ENCODE measurements at regions not wholly inside any gene's neighbourhood (a gene's known extent, or its start where the extent isn't known, plus 50 kb on each side); places are given as distances from the start of the nearest gene placed in this dataset.
A peak's percentile ranks its signal among the peaks of the same experiment; 100 is the strongest.
"Not testable (repeated sequence)": the region's sequence is repeated elsewhere in the genome, so short reads cannot be mapped to it uniquely, and the experiment has no call there.

DNA sequence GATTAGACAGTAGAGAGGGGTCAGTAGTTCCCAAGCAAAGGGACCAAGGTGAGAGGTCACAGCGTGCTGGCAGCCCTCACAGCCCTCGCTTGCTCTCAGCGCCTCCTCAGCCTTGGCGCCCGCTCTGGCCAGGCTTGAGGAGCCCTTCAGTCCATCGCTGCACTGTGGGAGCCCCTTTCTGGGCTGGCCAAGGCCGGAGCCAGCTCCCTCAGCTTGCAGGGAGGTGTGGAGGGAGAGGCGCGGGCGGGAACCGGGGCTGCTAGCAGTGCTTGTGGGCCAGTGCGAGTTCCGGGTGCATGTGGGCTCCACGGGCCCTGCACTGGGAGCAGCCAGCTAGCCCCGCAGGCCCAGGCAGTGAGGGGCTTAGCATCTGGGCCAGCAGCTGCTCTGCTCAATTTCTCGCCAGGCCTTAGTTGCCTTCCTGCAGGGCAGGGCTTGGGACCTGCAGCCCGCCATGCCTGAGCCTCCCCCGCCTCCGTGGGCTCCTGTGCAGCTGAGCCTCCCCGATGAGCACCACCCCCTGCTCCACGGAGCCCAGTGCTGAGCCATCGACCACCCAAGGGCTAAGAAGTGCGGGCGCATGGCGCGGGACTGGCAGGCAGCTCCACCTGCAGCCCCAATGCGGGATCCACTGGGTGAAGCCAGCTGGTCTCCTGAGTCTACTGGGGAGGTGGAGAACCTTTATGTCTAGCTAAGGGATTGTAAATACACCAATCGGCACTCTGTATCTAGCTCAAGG is 177.0 kb downstream of the TBX18 start:
- DNase-seq; ATAC-seq (ENCODE audit: poor library complexity); intact Hi-C loops (cut with DNase I): not testable (repeated sequence)

DNA sequence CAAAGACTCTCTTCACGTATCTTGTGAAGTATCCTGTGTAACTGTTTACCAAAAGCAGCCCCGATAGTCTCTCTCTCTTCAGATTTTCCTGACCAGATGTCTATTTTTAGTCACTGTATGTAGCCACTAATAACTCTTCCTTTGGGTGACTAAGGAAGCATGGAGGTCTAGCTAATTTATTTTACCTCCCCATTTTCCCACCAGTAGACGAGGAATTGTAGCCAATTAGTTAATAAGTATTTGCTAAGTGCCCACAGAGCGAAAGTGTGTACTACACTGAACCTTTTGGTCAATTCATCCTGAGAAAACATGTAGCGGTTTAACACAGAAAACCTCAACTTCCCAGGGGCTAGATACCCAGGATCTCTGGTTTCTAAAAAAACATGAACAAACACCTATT is 180.6 kb downstream of the TBX18 start:
- intact Hi-C loops (cut with DNase I) = no loop called here
- no peak for ATAC-seq (ENCODE audit: poor library complexity)
- no peak for DNase-seq

DNA sequence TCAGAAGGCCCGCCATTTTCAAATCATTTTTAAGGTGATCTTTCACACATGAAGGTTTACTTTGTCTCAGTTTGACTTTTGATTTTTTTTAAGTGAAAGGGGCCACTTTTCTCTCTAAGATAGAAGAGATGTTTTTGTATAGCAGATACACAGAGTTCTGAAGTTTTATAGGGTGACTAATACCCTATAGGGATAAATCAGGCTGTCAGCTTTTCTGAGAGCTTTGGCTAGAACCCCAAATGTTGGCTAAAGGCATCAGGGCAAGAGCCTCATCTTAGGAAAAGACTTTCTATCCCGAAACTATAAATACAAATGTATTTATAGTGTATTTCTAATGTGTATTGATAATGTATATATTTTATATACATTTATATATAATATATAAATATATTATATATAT is 181.4 kb downstream of the TBX18 start:
- DNase-seq (no peak), ATAC-seq (ENCODE audit: poor library complexity) (no peak)
- intact Hi-C loops (cut with DNase I) = no loop called here

GRCh38 chr6:84581494-84582259 is 182.7 kb downstream of the TBX18 start:
- no peak for ATAC-seq (ENCODE audit: poor library complexity)
- intact Hi-C loops (cut with DNase I) = no loop called here
- DNase-seq = no peak

- ATAC-seq (ENCODE audit: poor library complexity) = no peak
- DNase-seq = no peak
- intact Hi-C loops (cut with DNase I) = no loop called here
Measured at GRCh38 chr6:84579404-84579803, 185.0 kb downstream of the TBX18 start.

DNA sequence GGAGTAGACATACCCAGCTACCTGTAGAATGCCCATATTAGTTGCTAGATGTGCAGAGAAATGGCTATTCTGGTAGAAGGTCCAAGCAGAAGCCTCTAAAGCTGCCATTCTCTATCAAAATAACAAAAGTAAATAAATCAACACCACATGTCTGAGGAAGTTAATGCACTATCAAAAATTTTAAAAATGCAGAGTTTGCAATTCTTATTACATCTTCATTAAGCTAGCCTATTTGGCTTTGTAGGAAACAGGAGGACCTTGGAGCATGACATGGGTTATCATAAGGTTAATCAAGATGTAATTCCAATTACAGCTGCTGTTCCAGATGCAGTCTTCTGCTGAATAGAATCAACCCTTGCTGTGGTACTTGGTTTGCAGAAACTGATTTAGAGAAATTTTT is 188.4 kb downstream of the TBX18 start:
- ATAC-seq (ENCODE audit: poor library complexity) = no peak

DNA sequence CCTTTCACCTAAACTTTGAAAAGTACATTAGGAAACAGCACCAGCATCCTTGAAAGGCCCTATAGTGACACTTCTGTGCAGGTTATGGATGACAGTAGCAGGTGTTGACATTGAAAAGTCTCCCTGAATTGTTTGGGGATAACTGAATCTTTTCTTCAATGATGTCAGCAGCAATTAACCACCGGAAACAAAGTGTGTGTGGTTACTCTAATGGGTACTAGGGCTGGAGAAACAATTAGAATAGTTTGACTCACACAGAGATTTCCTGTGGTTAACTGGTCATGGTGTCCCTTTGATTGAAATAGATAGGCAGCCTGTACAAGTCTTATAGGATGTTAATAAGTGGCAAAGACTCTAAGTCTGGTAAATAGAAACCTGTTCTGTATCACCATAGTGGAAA is 189.1 kb downstream of the TBX18 start:
- intact Hi-C loops (cut with DNase I) = no loop called here
- DNase-seq (no peak), ATAC-seq (ENCODE audit: poor library complexity) (no peak)

More for the DNA sequence above, 188.4 kb downstream of the TBX18 start:
- intact Hi-C loops (cut with DNase I) = no loop called here
- DNase-seq = no peak

- ATAC-seq (ENCODE audit: poor library complexity) (no peak), DNase-seq (no peak)
- intact Hi-C loops (cut with DNase I) = no loop called here
Measured at GRCh38 chr6:84569882-84570281, 194.5 kb downstream of the TBX18 start.

- intact Hi-C loops (cut with DNase I) = no loop called here
- DNase-seq = no peak
- ATAC-seq (ENCODE audit: poor library complexity) = no peak
Measured at GRCh38 chr6:84568971-84569370, 195.4 kb downstream of the TBX18 start.

DNA sequence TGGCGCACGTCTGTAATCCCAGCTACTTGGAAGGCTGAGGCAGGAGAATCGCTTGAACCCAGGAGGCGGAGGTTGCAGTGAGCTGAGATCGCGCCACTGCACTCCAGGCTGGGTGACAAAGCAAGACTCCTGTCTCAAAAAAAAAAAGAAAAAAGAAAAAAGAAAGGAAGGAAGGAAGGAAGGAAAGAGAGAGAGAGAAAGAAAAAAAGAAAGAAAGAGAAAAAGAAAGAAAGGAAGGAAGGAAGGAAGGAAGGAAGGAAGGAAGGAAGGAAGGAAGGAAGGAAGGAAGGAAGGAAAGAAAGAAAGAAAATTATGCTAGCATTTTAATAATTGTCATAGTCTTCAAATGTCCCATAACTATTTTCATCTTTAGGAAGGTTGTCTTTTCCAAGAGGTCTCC is 198.7 kb downstream of the TBX18 start:
- ATAC-seq (ENCODE audit: poor library complexity); DNase-seq; intact Hi-C loops (cut with DNase I): not testable (repeated sequence)

DNA sequence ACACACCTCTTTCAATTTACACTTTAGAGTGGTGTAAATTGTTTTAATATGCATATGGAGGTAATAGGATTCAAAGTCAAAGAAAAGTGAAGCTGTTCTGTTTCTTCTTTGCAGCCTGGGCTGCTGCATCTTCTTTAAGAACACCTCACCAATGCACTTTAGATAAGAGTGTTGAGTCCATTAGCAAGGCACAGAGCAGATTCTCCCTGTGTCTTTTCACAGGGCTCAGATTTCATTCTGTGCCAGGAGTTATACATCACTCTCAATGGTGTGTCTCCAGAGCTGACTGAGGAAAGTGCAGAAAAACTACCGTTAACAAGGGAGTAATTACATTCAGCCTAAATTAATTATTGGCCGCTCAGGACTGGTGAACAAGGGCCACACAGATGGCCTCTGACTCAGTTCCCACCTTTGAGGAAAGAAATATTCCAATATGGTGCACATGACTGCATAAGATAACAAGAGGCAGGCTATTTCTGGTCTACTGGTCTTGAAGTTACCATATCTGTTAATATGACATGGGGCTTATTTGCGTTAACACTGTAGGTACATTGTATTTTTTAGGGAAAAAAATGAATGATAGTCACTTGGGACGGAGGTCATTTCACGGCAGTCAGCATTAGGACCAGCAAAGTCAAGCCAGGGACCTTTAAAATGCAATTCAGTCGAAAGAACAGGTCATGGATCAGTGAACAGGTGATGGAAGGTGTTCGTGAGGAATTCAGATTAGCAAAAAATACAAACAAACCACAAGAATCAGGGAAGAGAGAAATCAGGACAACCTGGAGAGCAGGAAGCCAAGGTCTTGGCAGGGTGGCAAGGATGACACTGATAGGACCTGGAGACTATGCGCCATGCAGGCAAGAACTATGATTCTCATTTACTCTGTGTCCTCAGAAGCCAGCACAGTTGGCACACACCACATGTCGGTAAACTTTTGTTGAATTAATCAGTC is 203.7 kb downstream of the TBX18 start:
- intact Hi-C loops (cut with DNase I) = no loop called here
- no peak for ATAC-seq (ENCODE audit: poor library complexity)
- no peak for DNase-seq

- peak; percentile 48 for ATAC-seq (ENCODE audit: poor library complexity)
- no peak for DNase-seq
- intact Hi-C loops (cut with DNase I) = no loop called here
Measured at GRCh38 chr6:84556541-84557335, 207.7 kb downstream of the TBX18 start.

DNA sequence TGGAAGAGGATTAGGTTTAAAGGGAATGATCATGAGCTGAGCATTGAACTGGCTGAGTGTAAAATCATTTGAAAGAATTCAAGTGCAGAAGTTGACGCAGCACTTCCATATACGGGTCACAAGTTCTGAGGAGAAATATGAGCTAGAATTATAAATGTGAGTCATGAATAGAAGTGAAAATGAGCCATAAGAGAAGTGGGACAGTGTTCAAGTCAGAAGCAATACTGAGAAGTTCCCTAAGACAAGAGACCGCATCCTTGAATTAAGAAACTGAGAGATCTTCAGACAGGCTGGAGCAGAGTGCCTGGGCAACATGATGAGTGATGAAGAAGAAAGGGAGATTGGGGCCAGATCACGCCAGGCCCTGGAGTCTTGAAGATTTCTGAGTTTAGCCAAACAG is 209.7 kb downstream of the TBX18 start:
- DNase-seq (no peak), ATAC-seq (ENCODE audit: poor library complexity) (no peak)
- intact Hi-C loops (cut with DNase I) = no loop called here

GRCh38 chr6:84554074-84554473 is 210.3 kb downstream of the TBX18 start:
- peak; percentile 66 for ATAC-seq (ENCODE audit: poor library complexity)
- intact Hi-C loops (cut with DNase I) = no loop called here

GRCh38 chr6:84553527-84553926 is 210.9 kb downstream of the TBX18 start:
- intact Hi-C loops (cut with DNase I) = no loop called here
- DNase-seq = no peak
- no peak for ATAC-seq (ENCODE audit: poor library complexity)

More at GRCh38 chr6:84554074-84554473, 210.3 kb downstream of the TBX18 start:
- DNase-seq = no peak

DNA sequence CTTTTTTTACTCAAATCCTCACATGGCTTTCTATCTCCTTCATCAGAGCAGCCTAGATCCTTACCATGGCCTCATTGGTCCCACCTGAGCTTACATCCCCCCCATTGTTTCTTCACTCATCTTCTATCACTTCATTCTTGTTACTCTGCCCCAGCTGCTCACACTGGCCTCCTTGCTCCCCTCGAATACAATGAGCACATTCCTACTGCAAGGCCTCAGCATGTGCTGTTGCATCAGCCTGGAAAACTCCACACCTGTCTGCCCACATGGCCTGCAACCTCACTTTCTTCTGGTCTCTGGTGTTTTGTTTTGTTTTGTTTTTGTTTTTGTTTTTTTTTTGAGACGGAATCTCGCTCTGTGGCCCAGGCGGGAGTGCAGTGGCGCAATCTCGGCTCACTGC is 212.6 kb downstream of the TBX18 start:
- DNase-seq = no peak
- intact Hi-C loops (cut with DNase I) = no loop called here
- ATAC-seq (ENCODE audit: poor library complexity) = no peak

- ATAC-seq (ENCODE audit: poor library complexity) (no peak), DNase-seq (no peak)
- intact Hi-C loops (cut with DNase I) = no loop called here
Measured at GRCh38 chr6:84549917-84550316, 214.5 kb downstream of the TBX18 start.

DNA sequence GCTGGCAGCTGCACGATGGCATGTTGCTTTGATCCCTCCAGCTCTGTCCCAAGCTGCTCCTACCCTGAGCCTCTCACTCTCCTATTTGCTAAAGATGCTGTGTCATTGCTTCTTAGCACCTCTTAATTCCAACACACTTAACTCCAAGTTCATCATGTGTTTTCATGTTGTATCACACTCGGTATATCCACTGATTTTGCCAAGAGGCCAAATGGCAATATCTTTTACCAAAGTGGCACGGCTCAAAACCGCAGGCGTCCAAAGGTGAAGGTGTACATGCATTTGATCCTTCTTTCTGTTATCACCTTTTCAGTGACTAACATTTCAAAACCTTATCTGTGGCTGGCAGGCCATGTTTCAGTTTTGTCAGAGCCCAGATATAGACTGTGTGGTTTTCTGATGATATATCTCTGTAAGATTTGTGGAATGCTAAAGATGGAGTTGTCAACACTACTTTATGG is 217.0 kb downstream of the TBX18 start:
- no peak for DNase-seq
- intact Hi-C loops (cut with DNase I) = no loop called here
- ATAC-seq (ENCODE audit: poor library complexity) = no peak
